Uterus (tissue), 2 donors: ENCODE measurements at regions not wholly inside any gene's neighbourhood (a gene's known extent, or its start where the extent isn't known, plus 50 kb on each side); places are given as distances from the start of the nearest gene placed in this dataset.

Source experiments
- CTCF ChIP-seq, 4 experiments: fragments of 200-600 bp in 2 of 4; fragments of 450-650 bp in 2 of 4; sonication (generic) in 2 of 4; IDR thresholded peaks; one replicate each; pipeline ENCODE4 v1.5.1; 2016 to 2019; ENCODE audit warnings: antibody characterized with exemption in 4 of 4, mild to moderate bottlenecking in 2 of 4, moderate library complexity in 1 of 4
- POLR2A ChIP-seq, 2 donors: fragments of 450-650 bp; IDR thresholded peaks; one replicate each; pipeline ENCODE4 v1.6.1; 2016; ENCODE audit warnings: antibody characterized with exemption in 2 of 2, mild to moderate bottlenecking in 1 of 2, moderate library complexity in 1 of 2

DNA sequence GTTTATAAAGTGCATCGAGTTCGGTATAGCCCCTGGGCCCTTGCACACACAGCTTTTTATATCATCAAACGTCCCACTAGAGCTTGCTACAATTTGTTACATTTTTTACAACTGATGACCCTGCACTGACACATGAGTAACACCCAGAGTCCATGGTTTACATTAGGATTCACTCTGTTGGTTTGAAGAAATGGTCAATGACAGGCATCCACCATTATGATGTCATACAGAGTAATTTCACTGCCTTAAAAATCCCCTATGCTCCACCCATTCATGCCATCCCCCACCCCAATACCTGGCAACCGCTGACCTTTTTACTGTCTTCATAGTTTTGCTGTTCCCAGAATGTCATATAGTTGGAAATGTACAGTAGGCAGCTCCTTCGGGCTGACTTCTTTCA is 130.2 kb downstream of the MED10 start:
- TF ChIP-seq POLR2A (IDR thresholded peaks at IDR 0.05) (no peak), CTCF (IDR thresholded peaks at IDR 0.05) (no peak)
